ENCODE measurements at regions not wholly inside any gene's neighbourhood (a gene's known extent, or its start where the extent isn't known, plus 50 kb on each side); places are given as distances from the start of the nearest gene placed in this dataset.
"Not testable (repeated sequence)": the region's sequence is repeated elsewhere in the genome, so short reads cannot be mapped to it uniquely, and the experiment has no call there.

- no peak for DNase-seq
These were observed 692.1 kb downstream of the HTR1B start for GRCh38 chr6:76771059-76771634.

- no peak for DNase-seq
These were observed 693.0 kb downstream of the HTR1B start for GRCh38 chr6:76770281-76770680.

DNA sequence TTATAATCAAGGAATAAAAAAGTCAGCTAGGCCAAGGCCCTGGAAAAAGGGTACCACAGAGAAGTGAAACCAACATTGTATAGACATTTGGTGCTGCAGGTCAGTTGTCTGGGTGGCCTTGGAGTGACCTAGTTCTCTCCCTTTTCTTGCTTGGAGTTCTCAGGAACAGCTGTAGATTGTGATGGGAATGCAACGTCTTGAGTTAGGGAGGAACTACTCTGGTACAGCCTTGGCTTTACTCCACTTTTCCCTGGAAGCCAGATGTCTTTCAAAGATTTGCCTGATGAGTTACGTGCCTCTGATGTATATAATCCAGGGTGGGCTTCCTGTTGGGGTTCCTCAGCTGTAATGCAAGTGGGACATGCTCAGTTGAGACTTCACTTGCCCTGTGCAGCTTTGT, 694.7 kb downstream of the HTR1B start:
- DNase-seq = peak; percentile 38

DNA sequence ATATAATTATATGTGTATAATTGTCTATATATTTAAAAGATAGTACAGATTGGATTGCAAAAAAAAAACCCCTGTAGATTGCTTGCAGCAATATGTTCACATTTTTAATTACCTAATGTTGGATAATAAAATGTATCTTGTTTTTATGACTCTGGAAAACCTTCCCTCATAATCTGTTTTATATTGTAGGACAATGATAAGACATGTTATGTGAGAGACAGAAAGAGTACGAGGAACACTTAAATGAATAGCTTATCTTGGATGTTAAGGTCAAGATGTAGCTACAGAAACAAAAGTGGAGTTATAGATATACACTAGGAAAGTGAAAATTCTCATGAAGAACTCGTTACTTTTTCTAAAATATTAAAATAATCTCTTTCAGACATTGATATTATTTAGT, 691.6 kb upstream of the IMPG1 start:
- DNase-seq = no peak

GRCh38 chr6:76752841-76753240, 680.4 kb upstream of the IMPG1 start:
- DNase-seq = no peak

DNA sequence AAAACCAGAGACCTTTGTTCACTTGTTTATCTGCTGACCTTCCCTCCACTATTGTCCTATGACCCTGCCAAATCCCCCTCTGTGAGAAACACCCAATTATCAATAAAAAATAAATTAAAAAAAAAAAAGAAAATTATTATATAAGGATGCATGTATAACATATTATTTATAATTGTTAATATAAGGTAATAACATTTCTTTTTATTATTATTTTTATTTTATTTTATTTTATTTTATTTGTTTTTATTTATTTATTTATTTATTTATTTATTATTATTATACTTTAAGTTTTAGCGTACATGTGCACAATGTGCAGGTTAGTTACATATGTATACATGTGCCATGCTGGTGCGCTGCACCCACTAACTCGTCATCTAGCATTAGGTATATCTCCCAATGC, 672.9 kb upstream of the IMPG1 start:
- not testable (repeated sequence) for DNase-seq

- DNase-seq = not testable (repeated sequence)
These were observed 671.8 kb upstream of the IMPG1 start for GRCh38 chr6:76744151-76744720.

GRCh38 chr6:76742919-76743318, 670.5 kb upstream of the IMPG1 start:
- no peak for DNase-seq

GRCh38 chr6:76719449-76719848, 647.0 kb upstream of the IMPG1 start:
- DNase-seq = no peak

DNA sequence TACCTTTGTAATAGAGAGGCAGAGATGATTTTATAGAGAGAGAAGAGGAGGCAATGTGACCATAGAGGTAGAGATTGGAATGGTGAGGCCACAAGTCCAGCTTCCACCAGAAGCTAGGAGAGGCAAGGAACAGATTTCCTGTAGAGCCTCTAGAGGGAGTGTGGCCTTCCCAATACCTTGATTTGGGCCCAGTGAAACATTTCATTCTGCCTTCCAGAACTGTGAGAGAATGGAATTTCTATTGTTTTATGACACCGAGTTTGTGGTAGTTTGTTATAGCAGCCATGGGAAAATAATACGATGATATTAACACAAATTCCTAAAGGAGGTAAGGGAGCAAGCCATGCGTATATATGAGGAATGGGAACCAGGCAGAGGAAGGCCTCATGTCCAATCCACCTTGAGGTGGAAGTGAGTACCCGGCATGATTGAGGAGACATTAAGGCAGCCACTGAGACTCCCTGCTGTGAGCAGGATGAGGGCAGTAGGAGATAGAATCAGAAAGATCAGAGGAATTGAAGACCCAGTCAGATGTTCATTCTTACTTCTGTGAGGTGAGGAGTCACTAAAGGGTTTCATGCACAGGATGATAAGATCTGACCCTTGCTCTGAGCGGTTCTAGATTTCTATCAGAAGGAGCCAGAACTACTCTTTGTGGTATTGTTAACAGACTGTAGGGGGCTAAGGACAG, 636.3 kb upstream of the IMPG1 start:
- no peak for DNase-seq

- DNase-seq = no peak
These were observed 635.2 kb upstream of the IMPG1 start for GRCh38 chr6:76707630-76708029.

GRCh38 chr6:76706631-76707030, 634.2 kb upstream of the IMPG1 start:
- peak; percentile 89 for DNase-seq

GRCh38 chr6:76706086-76706485, 633.6 kb upstream of the IMPG1 start:
- no peak for DNase-seq

DNA sequence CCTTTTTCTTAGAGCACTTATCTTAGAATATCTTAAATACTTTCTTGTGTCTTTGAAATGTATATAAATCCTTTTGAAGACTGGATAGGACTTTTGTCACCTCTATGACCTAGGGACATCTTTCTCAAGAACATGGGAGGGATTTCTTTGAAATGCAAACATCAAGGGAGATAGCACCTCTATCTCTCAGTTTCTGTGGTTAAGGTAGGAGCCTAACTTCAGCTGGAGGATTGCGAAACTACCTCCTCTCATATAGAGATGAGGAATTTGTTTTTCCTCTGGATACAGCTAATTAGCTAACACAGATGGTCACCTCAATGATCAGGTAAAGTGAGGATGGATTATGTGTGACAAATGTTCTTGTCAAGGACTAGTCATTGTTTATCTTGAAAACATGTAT, 631.3 kb upstream of the IMPG1 start:
- no peak for DNase-seq

- no peak for DNase-seq
These were observed 630.8 kb upstream of the IMPG1 start for GRCh38 chr6:76703285-76703684.

DNA sequence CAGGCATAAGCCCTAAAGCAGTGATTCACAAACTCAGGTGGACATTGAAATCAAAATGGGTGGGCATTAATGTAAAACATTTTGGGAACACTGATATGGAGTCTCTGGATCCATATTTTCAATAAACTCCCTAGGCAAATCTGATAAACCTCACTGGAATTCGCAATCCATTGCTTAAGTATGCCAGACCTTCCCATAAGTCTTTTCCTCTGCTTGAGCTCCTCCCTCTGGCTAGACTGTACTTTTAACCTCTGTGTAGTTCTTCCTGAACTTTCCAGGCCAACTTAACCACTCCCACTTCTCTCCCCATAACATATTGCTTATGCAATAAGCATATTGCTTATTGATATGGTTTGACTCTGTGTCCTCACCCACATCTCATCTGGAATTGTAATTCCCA, 629.7 kb upstream of the IMPG1 start:
- DNase-seq = no peak

DNA sequence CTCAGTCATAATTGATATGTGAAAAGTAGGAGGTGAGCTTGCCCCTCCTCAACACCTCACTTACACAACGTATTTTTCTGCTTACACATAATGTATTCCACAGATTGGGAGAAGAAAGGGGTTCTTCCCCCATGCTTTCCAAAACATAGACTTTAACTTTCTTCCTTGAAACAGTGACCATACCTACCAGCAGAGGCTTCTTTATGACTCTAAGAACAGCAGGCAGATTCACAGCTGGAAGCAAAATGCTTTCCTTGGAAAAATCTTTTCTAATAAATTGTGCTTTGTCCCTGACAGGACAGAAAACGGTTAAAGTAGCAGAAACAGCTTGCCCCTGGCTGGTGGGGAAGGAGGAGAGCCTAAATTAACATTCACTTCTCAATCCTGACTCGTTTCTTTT, 629.1 kb upstream of the IMPG1 start:
- DNase-seq = no peak

- no peak for DNase-seq
These were observed 625.1 kb upstream of the IMPG1 start for GRCh38 chr6:76697585-76697984.

DNA sequence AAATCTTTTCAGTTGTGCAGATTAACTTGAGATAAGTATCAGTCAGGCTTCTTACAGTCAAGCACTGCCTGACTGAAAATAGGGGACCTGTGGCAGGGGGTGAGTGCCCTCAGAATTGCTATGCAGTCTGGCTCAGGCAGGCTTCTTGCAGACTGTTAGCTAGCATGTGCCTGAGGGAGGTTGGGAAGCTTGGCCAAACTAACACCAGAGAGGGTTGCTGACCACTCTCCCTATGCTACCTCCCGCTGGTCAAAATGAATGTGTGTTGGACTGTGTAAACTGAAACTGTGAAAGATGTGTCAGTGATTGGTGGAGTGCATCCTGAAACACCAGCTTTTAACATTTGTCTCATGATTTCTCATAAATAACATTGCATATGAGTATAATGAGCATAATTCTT, 622.3 kb upstream of the IMPG1 start:
- no peak for DNase-seq

- DNase-seq = peak; percentile 31
These were observed 612.4 kb upstream of the IMPG1 start for GRCh38 chr6:76684875-76685274.

- no peak for DNase-seq
These were observed 611.5 kb upstream of the IMPG1 start for GRCh38 chr6:76683985-76684384.

GRCh38 chr6:76682842-76683241, 610.4 kb upstream of the IMPG1 start:
- DNase-seq = no peak

- DNase-seq = no peak
These were observed 609.3 kb upstream of the IMPG1 start for GRCh38 chr6:76681781-76682180.

- DNase-seq = no peak
These were observed 604.6 kb upstream of the IMPG1 start for GRCh38 chr6:76677017-76677416.

All from skin of body (tissue), 1 donor.